H9 (cell line): ENCODE measurements at regions not wholly inside any gene's neighbourhood (a gene's known extent, or its start where the extent isn't known, plus 50 kb on each side); places are given as distances from the start of the nearest gene placed in this dataset.

ENCODE experiments used
- DNase-seq: peaks from one replicate; pipeline ENCODE4 v3.0.0-alpha.2; 2017
- H2AFZ ChIP-seq: one replicate; pipeline ENCODE4 v1.6.1; 2013; ENCODE audit warnings: mild to moderate bottlenecking, low read length, control low read depth, moderate library complexity
- H2AK5ac ChIP-seq: 2 replicates; pipeline ENCODE4 v1.6.1; 2013; ENCODE audit warnings: low read length, control low read depth, mixed read lengths; ENCODE audit not compliant: insufficient read length
- H2BK120ac ChIP-seq: one replicate; pipeline ENCODE4 v1.6.1; 2013; ENCODE audit warnings: low read depth, mild to moderate bottlenecking, low read length, control low read depth, inconsistent platforms; ENCODE audit not compliant: poor library complexity, severe bottlenecking
- H2BK12ac ChIP-seq: 2 replicates; pipeline ENCODE4 v1.6.1; 2013; ENCODE audit warnings: low read length, control low read depth, mixed read lengths, low read depth; ENCODE audit not compliant: insufficient read length
- H2BK15ac ChIP-seq: 2 replicates; pipeline ENCODE4 v1.6.1; 2013; ENCODE audit warnings: low read depth, low read length, control low read depth
- H2BK20ac ChIP-seq: one replicate; pipeline ENCODE4 v1.6.1; 2013; ENCODE audit warnings: low read depth, mild to moderate bottlenecking, low read length, control low read depth, inconsistent platforms; ENCODE audit not compliant: poor library complexity, severe bottlenecking
- H2BK5ac ChIP-seq: 2 replicates; pipeline ENCODE4 v1.6.1; 2013; ENCODE audit warnings: low read length, control low read depth, mixed read lengths; ENCODE audit not compliant: insufficient read length
- H3K14ac ChIP-seq: 2 replicates; pipeline ENCODE4 v1.6.1; 2013; ENCODE audit warnings: low read length, control low read depth; ENCODE audit not compliant: insufficient read depth
- H3K18ac ChIP-seq: 2 replicates; pipeline ENCODE4 v1.6.1; 2013; ENCODE audit warnings: low read depth, mild to moderate bottlenecking, mixed read lengths, low read length, control low read depth; ENCODE audit not compliant: insufficient read length
- H3K23ac ChIP-seq: 2 replicates; pipeline ENCODE4 v1.6.1; 2013; ENCODE audit warnings: low read length, control low read depth, mixed read lengths, low read depth; ENCODE audit not compliant: insufficient read length
- H3K23me2 ChIP-seq: 2 replicates; pipeline ENCODE4 v1.6.1; 2013; ENCODE audit warnings: low read depth, mild to moderate bottlenecking, mixed read lengths, low read length, control low read depth; ENCODE audit not compliant: insufficient read length, poor library complexity, severe bottlenecking
- H3K27ac ChIP-seq: 2 replicates; pipeline ENCODE4 v1.5.1; 2013; ENCODE audit warnings: low read length, control low read depth, mixed read lengths, low read depth; ENCODE audit not compliant: insufficient read length
- H3K27me3 ChIP-seq: 2 replicates; pipeline ENCODE4 v1.6.1; 2013; ENCODE audit warnings: low read length, control low read depth, inconsistent platforms; ENCODE audit not compliant: insufficient read depth
- H3K4ac ChIP-seq: 2 replicates; pipeline ENCODE4 v1.6.1; 2013; ENCODE audit warnings: low read depth, mild to moderate bottlenecking, control low read depth, inconsistent platforms, low read length, moderate library complexity
- H3K4me1 ChIP-seq: 2 replicates; pipeline ENCODE4 v1.6.1; 2013; ENCODE audit warnings: low read length, control low read depth, inconsistent platforms; ENCODE audit not compliant: insufficient read depth
- H3K4me2 ChIP-seq: 2 replicates; pipeline ENCODE4 v1.6.1; 2013; ENCODE audit warnings: low read length, control low read depth, mixed read lengths; ENCODE audit not compliant: insufficient read length, insufficient read depth
- H3K56ac ChIP-seq: 2 replicates; pipeline ENCODE4 v1.6.1; 2013; ENCODE audit warnings: low read depth, mild to moderate bottlenecking, mixed read lengths, low read length, control low read depth; ENCODE audit not compliant: insufficient read length
- H3K79me1 ChIP-seq: 2 replicates; pipeline ENCODE4 v1.6.1; 2013; ENCODE audit warnings: low read depth, mild to moderate bottlenecking, moderate library complexity, low read length, control low read depth, inconsistent platforms; ENCODE audit not compliant: insufficient read depth, poor library complexity, severe bottlenecking
- H3K79me2 ChIP-seq: 2 replicates; pipeline ENCODE4 v1.6.1; 2013; ENCODE audit warnings: low read length, control low read depth, inconsistent platforms; ENCODE audit not compliant: insufficient read depth
- H3K9ac ChIP-seq: 2 replicates; pipeline ENCODE4 v1.6.1; 2013; ENCODE audit warnings: low read length, control low read depth, mixed read lengths; ENCODE audit not compliant: insufficient read length; ENCODE audit errors: extremely low read depth
- H3K9me3 ChIP-seq: one replicate; pipeline ENCODE4 v1.6.1; 2013; ENCODE audit warnings: low read depth, low read length, inconsistent platforms; ENCODE audit not compliant: control insufficient read depth
- H3T11ph ChIP-seq: one replicate; pipeline ENCODE4 v1.6.1; 2013; ENCODE audit warnings: mild to moderate bottlenecking, low read length, control low read depth, inconsistent platforms
- H4K20me1 ChIP-seq: one replicate; pipeline ENCODE4 v1.6.1; 2013; ENCODE audit not compliant: control insufficient read depth, insufficient read length, insufficient read depth
- H4K5ac ChIP-seq: 2 replicates; pipeline ENCODE4 v1.6.1; 2013; ENCODE audit warnings: low read depth, mild to moderate bottlenecking, mixed read lengths, low read length, control low read depth; ENCODE audit not compliant: insufficient read length
- H4K8ac ChIP-seq: replicated peaks from 2 replicates; pipeline ENCODE4 v1.6.1; 2013; ENCODE audit warnings: low read length, control low read depth, mixed read lengths, low read depth; ENCODE audit not compliant: insufficient read length
- H4K91ac ChIP-seq: 2 replicates; pipeline ENCODE4 v1.6.1; 2013; ENCODE audit warnings: low read depth, mild to moderate bottlenecking, moderate library complexity, mixed read lengths, low read length, control low read depth; ENCODE audit not compliant: insufficient read length
- H3K27ac Mint-ChIP-seq, 3 experiments: 2 replicates in 2 of 3; 3 replicates in 1 of 3; pipeline ENCODE4 v1.8.0; 2020 to 2021; ENCODE audit warnings: mixed read lengths in 3 of 3, mild to moderate bottlenecking in 1 of 3, moderate library complexity in 1 of 3
- H3K27me3 Mint-ChIP-seq: 2 replicates; pipeline ENCODE4 v1.8.0; 2021; ENCODE audit warnings: low read depth, mild to moderate bottlenecking, moderate library complexity, mixed read lengths
- H3K36me3 Mint-ChIP-seq, 3 experiments: 2 replicates in 2 of 3; 3 replicates in 1 of 3; pipeline ENCODE4 v1.8.0; 2020 to 2021; ENCODE audit warnings: low read depth in 3 of 3, mixed read lengths in 3 of 3; ENCODE audit not compliant: insufficient read depth in 1 of 3
- H3K4me1 Mint-ChIP-seq, 2 experiments: 2 replicates each; pipeline ENCODE4 v1.8.0; 2020; ENCODE audit warnings: mixed read lengths in 2 of 2
- H3K4me3 Mint-ChIP-seq, 2 experiments: 2 replicates in 1 of 2; 3 replicates in 1 of 2; pipeline ENCODE4 v1.8.0; 2020 to 2021; ENCODE audit warnings: mild to moderate bottlenecking in 2 of 2, mixed read lengths in 2 of 2, moderate library complexity in 1 of 2
- H3K9me3 Mint-ChIP-seq, 2 experiments: 2 replicates in 1 of 2; 3 replicates in 1 of 2; pipeline ENCODE4 v1.8.0; 2020; ENCODE audit warnings: mild to moderate bottlenecking in 2 of 2, mixed read lengths in 2 of 2, moderate library complexity in 1 of 2
- CTCF ChIP-seq: fragments of 200-600 bp; sonication (generic); conservative IDR thresholded peaks from 3 replicates; pipeline ENCODE4 v1.8.0; 2021; ENCODE audit warnings: antibody characterized with exemption, mild to moderate bottlenecking
- WGBS: extraction: QIAGEN DNeasy Blood & Tissue Kit; methylation state at CpG from one replicate; pipeline ENCODE4 v1.1.7; 2013; ENCODE audit warnings: missing lambda C conversion rate, low lambda C conversion rate, mixed read lengths; ENCODE audit not compliant: insufficient read length; ENCODE audit errors: extremely low coverage; 5-methylcytosine and 5-hydroxymethylcytosine counted together

DNA sequence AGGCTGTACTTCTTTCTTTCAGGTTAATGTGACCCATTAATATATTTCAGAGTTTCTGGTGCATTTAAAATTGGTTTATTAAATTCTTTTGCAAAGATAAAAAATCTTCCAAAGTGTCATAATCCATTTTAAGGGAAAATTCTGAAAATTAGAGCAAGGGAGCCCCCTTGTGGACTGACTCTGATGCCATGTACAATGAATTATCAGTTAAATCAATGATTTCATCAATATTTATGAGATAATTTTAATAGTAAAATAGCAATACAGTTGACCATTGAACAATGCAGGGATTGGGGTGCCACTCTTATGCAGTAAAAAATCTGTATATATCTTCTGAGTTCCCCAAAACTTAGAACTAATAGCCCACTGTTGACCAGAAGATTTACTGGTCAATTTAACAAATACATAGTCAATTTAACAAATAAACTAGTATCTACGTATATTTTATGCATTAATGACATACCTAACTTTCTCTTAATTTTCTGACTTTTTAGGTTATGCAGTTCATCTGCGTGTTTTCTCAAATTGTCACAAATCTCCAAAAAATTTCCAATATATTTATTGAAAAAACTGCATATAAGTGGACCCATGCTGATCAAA lies 479.1 kb upstream of the MIR17HG start:
- Histone ChIP-seq H3K23ac (no peak overlapping the region), H2BK12ac (no peak overlapping the region), H3T11ph (no peak overlapping the region), H3K9ac (no peak overlapping the region), H4K91ac (no peak overlapping the region), H3K79me2 (no peaks in the 10 kb centered on the region), H2BK120ac (no peak overlapping the region), H4K5ac (no peak overlapping the region), H3K27ac (no peak overlapping the region), H3K14ac (no peak overlapping the region), H4K8ac (no peak overlapping the region), H3K56ac (no peak overlapping the region), H3K4ac (no peak overlapping the region), H3K9me3 (no peaks in the 10 kb centered on the region), H3K23me2 (no peaks in the 10 kb centered on the region), H3K27me3 (no peaks in the 10 kb centered on the region), H4K20me1 (no peaks in the 10 kb centered on the region), H2BK15ac (no peak overlapping the region), H3K18ac (no peak overlapping the region), H2AFZ (no peak overlapping the region), H3K4me2 (no peak overlapping the region), H3K4me1 (no peaks in the 10 kb centered on the region), H2BK20ac (no peak overlapping the region), H2AK5ac (no peak overlapping the region), H3K79me1 (no peaks in the 10 kb centered on the region), H2BK5ac (no peak overlapping the region)
- H3K27me3 Mint-ChIP-seq = no peaks in the 10 kb centered on the region
- peaks cover 14 to 17% of the 10 kb centered on the region in 2 experiments for H3K4me1 Mint-ChIP-seq
- no peak for DNase-seq
- no peak overlapping the region for H3K4me3 Mint-ChIP-seq
- WGBS = no CpG with 5 or more reads among the region's 2 CpGs
- no peak overlapping the region for H3K27ac Mint-ChIP-seq
- H3K36me3 Mint-ChIP-seq = no peaks in the 10 kb centered on the region
- H3K9me3 Mint-ChIP-seq = no peaks in the 10 kb centered on the region
- TF ChIP-seq CTCF = peak; percentile 89
